ENCODE measurements at regions not wholly inside any gene's neighbourhood (a gene's known extent, or its start where the extent isn't known, plus 50 kb on each side); places are given as distances from the start of the nearest gene placed in this dataset.

GRCh38 chr7:73933091-73933490, 72.1 kb downstream of the TMEM270 start:
- no peak overlapping the region for H2BK15ac ChIP-seq (ENCODE audit: low read depth, low read length)
- no peaks in the 10 kb centered on the region; the same call in 1 of the 2 replicates for H3K27me3 ChIP-seq (ENCODE audit: control insufficient read depth, insufficient read depth, low read length)
- WGBS, 2 experiments (ENCODE audit: extremely low coverage in 2 of 2, insufficient read length in 1 of 2): no CpG with 5 or more reads among the region's 2 CpGs
- H3K56ac ChIP-seq (ENCODE audit: extremely low read depth, insufficient read depth, low read length): no peak overlapping the region
- H4K20me1 ChIP-seq (ENCODE audit: insufficient read depth, low read length): no peaks in the 10 kb centered on the region
- CTCF ChIA-PET: no interaction called here
- H3K4ac ChIP-seq (ENCODE audit: low read depth, low read length): no peak overlapping the region
- H3K4me1 ChIP-seq (ENCODE audit: control insufficient read depth, insufficient read depth, low read length): no peaks in the 10 kb centered on the region
- H3K9me3 ChIP-seq (ENCODE audit: control insufficient read depth, insufficient read depth, low read length): peaks cover 10% of the 10 kb centered on the region
- H4K91ac ChIP-seq (ENCODE audit: insufficient read depth, low read depth, low read length): no peak overlapping the region
- ATAC-seq (ENCODE audit: low read depth) (no peak), DNase-seq (peak; percentile 20)
- H4K5ac ChIP-seq (ENCODE audit: low read depth, low read length): no peak overlapping the region
- no peak overlapping the region for H3K4me2 ChIP-seq (ENCODE audit: low read depth, low read length)
- H2AK9ac ChIP-seq (replicated peaks; ENCODE audit: low read depth, low read length, poor library complexity): no peak overlapping the region
- no peak overlapping the region for H2AFZ ChIP-seq (replicated peaks; ENCODE audit: low read length, poor library complexity)
- no peak overlapping the region for H4K8ac ChIP-seq (ENCODE audit: low read depth in 2 of 2, low read length in 2 of 2)
- no peak overlapping the region for H3K23ac ChIP-seq (ENCODE audit: low read depth, low read length)
- H2BK20ac ChIP-seq (ENCODE audit: low read depth, low read length): no peak overlapping the region; the same call in 1 of the 2 replicates
- no peaks in the 10 kb centered on the region for H3K79me1 ChIP-seq (ENCODE audit: low read depth in 1 of 2, low read length in 2 of 2)
- POLR2A ChIA-PET (ENCODE audit: unreplicated experiment): no interaction called here
- no peak overlapping the region for H3K4me3 ChIP-seq (ENCODE audit: insufficient read depth, low read depth, low read length)
- no peak overlapping the region for H3K27ac ChIP-seq (ENCODE audit: insufficient read depth, low read length)
- no peak overlapping the region for H2BK120ac ChIP-seq (ENCODE audit: low read depth, low read length)
- intact Hi-C loops (cut with micrococcal nuclease) (no loop called here), dilution Hi-C loops (cut with HindIII; ENCODE audit: low sequenced_read_pairs, unreplicated experiment) (no loop called here), in situ Hi-C loops (cut with MboI; ENCODE audit: low sequenced_read_pairs) (no loop called here)
- no peaks in the 10 kb centered on the region for H3K9me1 ChIP-seq (ENCODE audit: insufficient read depth, low read length)
- no peaks in the 10 kb centered on the region for H3K36me3 ChIP-seq (ENCODE audit: control insufficient read depth, insufficient read depth, low read length)
- H3K9ac ChIP-seq (ENCODE audit: low read depth, low read length): no peak overlapping the region
- no peak overlapping the region for H3K18ac ChIP-seq (ENCODE audit: low read depth, low read length)
- no peak overlapping the region for H3K14ac ChIP-seq (replicated peaks; ENCODE audit: low read depth, low read length)
- no peak overlapping the region for H2AK5ac ChIP-seq (ENCODE audit: low read depth, low read length)
- no TSS peak for BruUV-seq (replicated peaks)
- TF ChIP-seq NFE2L2 (IDR thresholded peaks at IDR 0.05; ENCODE audit: low read depth, low read length) (no peak), RFX5 (IDR thresholded peaks at IDR 0.05; ENCODE audit: low read depth, low read length) (no peak), SMC3 (IDR thresholded peaks at IDR 0.05; ENCODE audit: low read depth, low read length) (no peak), CHD1 (IDR thresholded peaks at IDR 0.05; ENCODE audit: low read depth, low read length) (no peak)
- H2BK5ac ChIP-seq (ENCODE audit: low read depth, low read length, poor library complexity, severe bottlenecking): no peak overlapping the region

Data from IMR-90 (cell line).